Stomach (tissue), 4 donors: ENCODE measurements at regions not wholly inside any gene's neighbourhood (a gene's known extent, or its start where the extent isn't known, plus 50 kb on each side); places are given as distances from the start of the nearest gene placed in this dataset.

Source experiments
- EP300 ChIP-seq: sonication (generic); formaldehyde crosslinking; IDR thresholded peaks from one replicate; pipeline ENCODE4 v1.6.1; 2017; ENCODE audit warnings: antibody characterized with exemption
- POLR2A ChIP-seq, 4 donors: fragments of 450-650 bp; IDR thresholded peaks; one replicate each; pipeline ENCODE4 v1.6.1; 2016; ENCODE audit warnings: antibody characterized with exemption in 4 of 4, control low read depth in 2 of 4, mild to moderate bottlenecking in 1 of 4, moderate library complexity in 1 of 4
- POLR2AphosphoS5 ChIP-seq, 3 donors: sonication (generic); formaldehyde crosslinking; IDR thresholded peaks; one replicate each; pipeline ENCODE4 v1.6.1; 2016; ENCODE audit warnings: antibody characterized with exemption in 3 of 3
- TF ChIP-seq, protein P1 (sequence below), 7 experiments: fragments of 450-650 bp in 4 of 7; fragments of 200-600 bp in 3 of 7; sonication (generic) in 3 of 7; IDR thresholded peaks; one replicate each; pipeline ENCODE4 v1.5.1; 2016 to 2019; ENCODE audit warnings: antibody characterized with exemption in 7 of 7, control low read depth in 2 of 7, mild to moderate bottlenecking in 1 of 7

DNA sequence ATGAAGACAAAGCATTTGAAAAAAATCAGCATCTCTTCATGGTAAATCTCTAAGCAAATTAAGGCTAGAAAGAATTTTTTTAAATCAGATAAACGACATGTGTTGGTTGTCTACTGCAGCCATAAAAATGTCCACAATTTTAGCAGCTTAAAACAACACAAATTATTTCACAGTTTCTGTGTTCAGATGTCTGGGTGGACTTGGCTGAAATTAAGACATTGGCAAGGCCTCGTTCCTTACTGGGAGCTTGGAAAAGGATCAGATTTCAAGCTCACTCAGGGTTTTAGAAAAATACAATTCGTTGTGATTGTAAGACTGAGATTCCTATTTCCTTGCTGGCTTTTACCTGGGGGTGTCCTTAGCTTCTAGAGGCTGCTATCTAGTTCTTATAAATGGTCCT lies 1470.6 kb downstream of the PCDH19 start:
- TF ChIP-seq, protein P1, sequence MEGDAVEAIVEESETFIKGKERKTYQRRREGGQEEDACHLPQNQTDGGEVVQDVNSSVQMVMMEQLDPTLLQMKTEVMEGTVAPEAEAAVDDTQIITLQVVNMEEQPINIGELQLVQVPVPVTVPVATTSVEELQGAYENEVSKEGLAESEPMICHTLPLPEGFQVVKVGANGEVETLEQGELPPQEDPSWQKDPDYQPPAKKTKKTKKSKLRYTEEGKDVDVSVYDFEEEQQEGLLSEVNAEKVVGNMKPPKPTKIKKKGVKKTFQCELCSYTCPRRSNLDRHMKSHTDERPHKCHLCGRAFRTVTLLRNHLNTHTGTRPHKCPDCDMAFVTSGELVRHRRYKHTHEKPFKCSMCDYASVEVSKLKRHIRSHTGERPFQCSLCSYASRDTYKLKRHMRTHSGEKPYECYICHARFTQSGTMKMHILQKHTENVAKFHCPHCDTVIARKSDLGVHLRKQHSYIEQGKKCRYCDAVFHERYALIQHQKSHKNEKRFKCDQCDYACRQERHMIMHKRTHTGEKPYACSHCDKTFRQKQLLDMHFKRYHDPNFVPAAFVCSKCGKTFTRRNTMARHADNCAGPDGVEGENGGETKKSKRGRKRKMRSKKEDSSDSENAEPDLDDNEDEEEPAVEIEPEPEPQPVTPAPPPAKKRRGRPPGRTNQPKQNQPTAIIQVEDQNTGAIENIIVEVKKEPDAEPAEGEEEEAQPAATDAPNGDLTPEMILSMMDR (IDR thresholded peaks at IDR 0.05), result no peak
- TF ChIP-seq POLR2A (IDR thresholded peaks at IDR 0.05) (no peak), EP300 (no peak), POLR2AphosphoS5 (IDR thresholded peaks at IDR 0.05) (no peak)
